Breast epithelium (tissue), 3 donors: ENCODE measurements at regions not wholly inside any gene's neighbourhood (a gene's known extent, or its start where the extent isn't known, plus 50 kb on each side); places are given as distances from the start of the nearest gene placed in this dataset.

Experiments used
- CTCF ChIP-seq, 3 donors: fragments of 450-650 bp; IDR thresholded peaks; one replicate each; pipeline ENCODE4 v1.5.1; 2016 to 2017; ENCODE audit warnings: antibody characterized with exemption in 3 of 3, mild to moderate bottlenecking in 3 of 3, moderate library complexity in 3 of 3
- POLR2A ChIP-seq: fragments of 450-650 bp; IDR thresholded peaks from one replicate; pipeline ENCODE4 v1.6.1; 2016; ENCODE audit warnings: antibody characterized with exemption, mild to moderate bottlenecking, moderate library complexity
- POLR2AphosphoS5 ChIP-seq, 3 donors: sonication (generic); formaldehyde crosslinking; IDR thresholded peaks; one replicate each; pipeline ENCODE4 v1.6.1; 2017; ENCODE audit warnings: antibody characterized with exemption in 3 of 3

DNA sequence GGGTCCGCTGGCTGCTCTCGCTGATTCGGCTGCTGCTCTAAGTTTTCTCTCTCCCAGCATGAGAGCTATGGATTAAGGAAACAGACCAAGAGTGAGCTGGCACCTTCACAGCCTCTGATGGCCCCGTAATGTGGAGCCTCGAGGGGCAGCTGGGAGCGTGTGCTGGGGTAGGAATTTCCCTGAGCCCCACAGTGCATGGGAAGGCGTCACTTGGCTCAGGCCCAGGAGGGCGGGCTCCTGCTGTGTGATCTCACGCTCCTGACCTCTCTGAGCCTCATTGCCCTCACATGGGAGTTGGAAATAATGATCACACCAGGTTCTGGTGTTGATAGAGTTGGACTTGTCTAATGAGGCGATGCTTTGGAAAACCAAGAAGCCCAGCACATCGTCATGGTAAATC, 238.6 kb upstream of the CRY1 start:
- TF ChIP-seq CTCF (IDR thresholded peaks at IDR 0.05) (no peak), POLR2A (no peak), POLR2AphosphoS5 (IDR thresholded peaks at IDR 0.05) (no peak)
